ENCODE measurements at regions not wholly inside any gene's neighbourhood (a gene's known extent, or its start where the extent isn't known, plus 50 kb on each side); places are given as distances from the start of the nearest gene placed in this dataset.
A peak's percentile ranks its signal among the peaks of the same experiment; 100 is the strongest.
"Not testable (repeated sequence)": the region's sequence is repeated elsewhere in the genome, so short reads cannot be mapped to it uniquely, and the experiment has no call there.

GRCh38 chr9:26637101-26637500 is 255.5 kb downstream of the CAAP1 start (continued):
- TF ChIP-seq, protein P1, sequence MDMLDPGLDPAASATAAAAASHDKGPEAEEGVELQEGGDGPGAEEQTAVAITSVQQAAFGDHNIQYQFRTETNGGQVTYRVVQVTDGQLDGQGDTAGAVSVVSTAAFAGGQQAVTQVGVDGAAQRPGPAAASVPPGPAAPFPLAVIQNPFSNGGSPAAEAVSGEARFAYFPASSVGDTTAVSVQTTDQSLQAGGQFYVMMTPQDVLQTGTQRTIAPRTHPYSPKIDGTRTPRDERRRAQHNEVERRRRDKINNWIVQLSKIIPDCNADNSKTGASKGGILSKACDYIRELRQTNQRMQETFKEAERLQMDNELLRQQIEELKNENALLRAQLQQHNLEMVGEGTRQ (CRISPR knock-in tag; IDR thresholded peaks at IDR 0.05), result no peak
- no peak for TF ChIP-seq ZNF317 (CRISPR knock-in tag; IDR thresholded peaks at IDR 0.05; ENCODE audit: borderline replicate concordance, low read depth)
- no peak for TF ChIP-seq ELF4 (CRISPR knock-in tag; IDR thresholded peaks at IDR 0.05; ENCODE audit: low read depth)
- TF ChIP-seq ETV6 (CRISPR knock-in tag; IDR thresholded peaks at IDR 0.05), result 0 out of 2 replicates have a peak, but pooled peaks have one; percentile 42

GRCh38 chr9:26613851-26614350 is 278.7 kb downstream of the CAAP1 start:
- TF ChIP-seq, protein P2, sequence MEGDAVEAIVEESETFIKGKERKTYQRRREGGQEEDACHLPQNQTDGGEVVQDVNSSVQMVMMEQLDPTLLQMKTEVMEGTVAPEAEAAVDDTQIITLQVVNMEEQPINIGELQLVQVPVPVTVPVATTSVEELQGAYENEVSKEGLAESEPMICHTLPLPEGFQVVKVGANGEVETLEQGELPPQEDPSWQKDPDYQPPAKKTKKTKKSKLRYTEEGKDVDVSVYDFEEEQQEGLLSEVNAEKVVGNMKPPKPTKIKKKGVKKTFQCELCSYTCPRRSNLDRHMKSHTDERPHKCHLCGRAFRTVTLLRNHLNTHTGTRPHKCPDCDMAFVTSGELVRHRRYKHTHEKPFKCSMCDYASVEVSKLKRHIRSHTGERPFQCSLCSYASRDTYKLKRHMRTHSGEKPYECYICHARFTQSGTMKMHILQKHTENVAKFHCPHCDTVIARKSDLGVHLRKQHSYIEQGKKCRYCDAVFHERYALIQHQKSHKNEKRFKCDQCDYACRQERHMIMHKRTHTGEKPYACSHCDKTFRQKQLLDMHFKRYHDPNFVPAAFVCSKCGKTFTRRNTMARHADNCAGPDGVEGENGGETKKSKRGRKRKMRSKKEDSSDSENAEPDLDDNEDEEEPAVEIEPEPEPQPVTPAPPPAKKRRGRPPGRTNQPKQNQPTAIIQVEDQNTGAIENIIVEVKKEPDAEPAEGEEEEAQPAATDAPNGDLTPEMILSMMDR (IDR thresholded peaks at IDR 0.05), result peak; percentile 71
- H3K4me1 Mint-ChIP-seq, result peaks cover 22% of the 10 kb centered on the region
- CTCF ChIA-PET, result interaction anchor here (0.7 to 5.8 kb wide), 5 partner anchors 33 to 243 kb away, joined by 3 to 45 read pairs (median 3); no protein-coding TSS in a partner anchor
- peak; percentile 66 for DNase-seq (ENCODE audit: low spot score)
- H3K27ac Mint-ChIP-seq; H3K9me3 Mint-ChIP-seq; H3K27me3 Mint-ChIP-seq (ENCODE audit: low read depth); H3K36me3 Mint-ChIP-seq; H3K4me3 Mint-ChIP-seq; POLR2A ChIA-PET; ATAC-seq: not testable (repeated sequence)

- no peak for TF ChIP-seq ATF1 (CRISPR knock-in tag; IDR thresholded peaks at IDR 0.05)
- no peak for TF ChIP-seq FOXJ3 (CRISPR knock-in tag; IDR thresholded peaks at IDR 0.05; ENCODE audit: borderline replicate concordance)
- TF ChIP-seq ZNF512 (CRISPR knock-in tag; IDR thresholded peaks at IDR 0.05; ENCODE audit: borderline replicate concordance), result no peak
- no peak for TF ChIP-seq STAT6 (CRISPR knock-in tag; conservative IDR thresholded peaks at IDR 0.05; ENCODE audit: low read depth)
- TF ChIP-seq SMAD3 (CRISPR knock-in tag; IDR thresholded peaks at IDR 0.05; ENCODE audit: borderline replicate concordance), result no peak
- TF ChIP-seq NFYB (CRISPR knock-in tag; conservative IDR thresholded peaks at IDR 0.05; ENCODE audit: low read depth), result no peak
- no peak for TF ChIP-seq ZNF138 (CRISPR knock-in tag; conservative IDR thresholded peaks at IDR 0.05)
- no peak for TF ChIP-seq SOX15 (CRISPR knock-in tag; IDR thresholded peaks at IDR 0.05)
- TF ChIP-seq, protein P3, sequence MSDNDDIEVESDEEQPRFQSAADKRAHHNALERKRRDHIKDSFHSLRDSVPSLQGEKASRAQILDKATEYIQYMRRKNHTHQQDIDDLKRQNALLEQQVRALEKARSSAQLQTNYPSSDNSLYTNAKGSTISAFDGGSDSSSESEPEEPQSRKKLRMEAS (CRISPR knock-in tag; IDR thresholded peaks at IDR 0.05), result no peak
- no peak for TF ChIP-seq TEAD1 (CRISPR knock-in tag; IDR thresholded peaks at IDR 0.05)
- no peak for TF ChIP-seq FOXP1 (CRISPR knock-in tag; IDR thresholded peaks at IDR 0.05; ENCODE audit: borderline replicate concordance)
- TF ChIP-seq ZNF121 (CRISPR knock-in tag; IDR thresholded peaks at IDR 0.05), result no peak
- TF ChIP-seq HMGXB4 (CRISPR knock-in tag; IDR thresholded peaks at IDR 0.05), result no peak
- TF ChIP-seq ZNF219 (CRISPR knock-in tag; IDR thresholded peaks at IDR 0.05; ENCODE audit: borderline replicate concordance), result no peak
- TF ChIP-seq KAT7 (CRISPR knock-in tag; IDR thresholded peaks at IDR 0.05; ENCODE audit: borderline replicate concordance), result no peak
- CTCF ChIA-PET, result interaction anchor here (5.8 kb wide), 1 partner anchor 110 kb away, joined by 45 read pairs; no protein-coding TSS in a partner anchor
- Mint-ChIP-seq H3K27ac (no peak overlapping the region), H3K9me3 (peaks cover 6% of the 10 kb centered on the region; the same call in 1 of the 2 replicates), H3K4me1 (peaks cover 24% of the 10 kb centered on the region), H3K36me3 (no peaks in the 10 kb centered on the region), H3K4me3 (no peak overlapping the region), H3K27me3 (ENCODE audit: low read depth) (no peaks in the 10 kb centered on the region; the same call in 1 of the 2 replicates)
- POLR2A ChIA-PET, result no interaction called here
- ATAC-seq (no peak), DNase-seq (ENCODE audit: low spot score) (no peak)
Observed at GRCh38 chr9:26612211-26612610, 280.4 kb downstream of the CAAP1 start.
